Lower leg skin (tissue), 3 donors: ENCODE measurements at regions not wholly inside any gene's neighbourhood (a gene's known extent, or its start where the extent isn't known, plus 50 kb on each side); places are given as distances from the start of the nearest gene placed in this dataset.

Experiments
- CTCF ChIP-seq, 3 donors: fragments of 450-650 bp; IDR thresholded peaks; one replicate each; pipeline ENCODE4 v1.5.1; 2016; ENCODE audit warnings: antibody characterized with exemption in 3 of 3, mild to moderate bottlenecking in 3 of 3, moderate library complexity in 2 of 3
- POLR2A ChIP-seq, 2 donors: fragments of 450-650 bp; IDR thresholded peaks; one replicate each; pipeline ENCODE4 v1.6.1; 2016 to 2017; ENCODE audit warnings: antibody characterized with exemption in 2 of 2, mild to moderate bottlenecking in 1 of 2, moderate library complexity in 1 of 2

DNA sequence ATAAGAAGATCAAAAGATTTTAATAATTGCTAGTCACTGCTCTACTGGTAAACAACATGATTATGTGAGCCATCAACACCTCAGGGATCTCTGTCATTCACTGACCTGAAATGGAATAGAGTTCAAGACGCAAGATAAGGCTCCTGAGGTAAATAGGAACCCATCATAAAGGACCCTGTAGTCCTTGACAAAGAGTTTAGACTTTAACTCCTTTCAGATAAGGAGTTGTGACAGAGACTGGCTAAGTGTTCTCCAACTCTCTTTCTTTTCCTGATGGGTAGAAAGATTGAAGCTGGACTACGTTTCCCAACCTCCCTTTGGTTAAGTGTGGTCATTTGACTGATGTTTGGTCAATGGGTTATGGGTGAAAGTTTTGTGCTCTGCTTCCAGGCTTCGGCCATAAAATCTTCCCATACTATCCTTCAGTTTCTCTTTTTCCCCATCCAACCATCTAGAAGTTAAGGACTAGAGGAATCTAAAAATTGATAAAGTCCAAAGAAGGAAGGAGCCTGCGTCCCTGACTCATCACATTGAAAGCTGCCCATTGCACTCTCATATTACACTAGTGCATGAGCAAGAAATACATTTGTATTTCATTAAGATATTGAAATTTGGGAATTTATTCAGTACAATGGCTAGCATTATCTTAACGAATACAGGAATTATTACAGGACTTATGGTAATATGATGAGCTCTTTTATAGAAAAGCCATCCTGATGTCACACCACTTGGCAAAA is 293.7 kb upstream of the ACVR2A start:
- TF ChIP-seq CTCF (IDR thresholded peaks at IDR 0.05) (no peak), POLR2A (IDR thresholded peaks at IDR 0.05) (no peak)
